ENCODE measurements at regions not wholly inside any gene's neighbourhood (a gene's known extent, or its start where the extent isn't known, plus 50 kb on each side); places are given as distances from the start of the nearest gene placed in this dataset.
"Not testable (repeated sequence)": the region's sequence is repeated elsewhere in the genome, so short reads cannot be mapped to it uniquely, and the experiment has no call there.

DNA sequence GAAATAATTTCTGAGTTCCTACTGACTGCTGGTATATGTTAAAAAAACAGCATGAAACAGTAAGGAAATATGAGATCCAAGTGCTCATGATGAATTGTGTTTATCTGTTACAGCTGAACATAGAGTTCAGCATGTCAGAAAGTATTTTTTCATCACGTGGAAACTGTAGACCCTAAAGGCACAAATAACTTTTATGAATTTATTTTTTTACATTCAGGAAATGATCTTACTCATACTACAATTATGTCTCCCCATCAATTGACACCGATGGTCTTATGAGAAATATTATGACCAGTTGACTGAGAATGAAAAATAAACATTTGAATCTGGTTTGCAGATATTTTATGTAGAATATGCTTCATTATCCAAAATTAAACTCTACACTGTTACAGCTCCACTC lies 283.1 kb upstream of the SPANXN4 start:
- ATAC-seq (no peak), DNase-seq (no peak)
- intact Hi-C loops (cut with DNase I): no loop called here

GRCh38 chrX:142733327-142733726 lies 292.4 kb upstream of the SPANXN4 start:
- DNase-seq (no peak), ATAC-seq (no peak)
- intact Hi-C loops (cut with DNase I): no loop called here

DNA sequence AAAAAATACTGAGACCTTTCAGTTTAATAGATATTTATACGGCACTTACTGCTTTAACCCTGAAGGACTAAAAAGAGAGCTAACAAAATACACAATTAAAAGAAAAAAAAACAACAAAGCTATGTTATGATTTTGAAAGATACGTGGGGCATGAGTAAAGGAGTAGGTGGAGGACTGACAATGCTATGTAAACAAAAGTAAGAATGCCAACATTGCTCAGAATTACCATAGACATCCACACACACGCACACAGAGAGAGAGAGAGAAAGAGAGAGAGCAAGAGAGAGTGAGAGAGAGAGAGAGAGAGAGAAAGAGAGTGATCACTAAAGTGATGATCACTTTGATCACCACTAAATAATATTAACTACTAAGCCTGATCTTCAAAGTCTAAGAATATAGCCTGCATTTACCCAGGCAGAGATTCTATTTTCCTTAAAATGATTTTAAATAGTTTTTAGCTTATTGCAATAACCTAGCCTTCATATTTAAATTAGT lies 313.9 kb upstream of the SPANXN4 start:
- no peak for ATAC-seq
- intact Hi-C loops (cut with DNase I): no loop called here

GRCh38 chrX:142702749-142703148 lies 323.0 kb upstream of the SPANXN4 start:
- ATAC-seq (no peak), DNase-seq (no peak)
- intact Hi-C loops (cut with DNase I): no loop called here

More for the DNA sequence above, 313.9 kb upstream of the SPANXN4 start:
- no peak for DNase-seq

- intact Hi-C loops (cut with DNase I): no loop called here
- DNase-seq (no peak), ATAC-seq (no peak)
These were observed 337.5 kb upstream of the SPANXN4 start for GRCh38 chrX:142688256-142688655.

DNA sequence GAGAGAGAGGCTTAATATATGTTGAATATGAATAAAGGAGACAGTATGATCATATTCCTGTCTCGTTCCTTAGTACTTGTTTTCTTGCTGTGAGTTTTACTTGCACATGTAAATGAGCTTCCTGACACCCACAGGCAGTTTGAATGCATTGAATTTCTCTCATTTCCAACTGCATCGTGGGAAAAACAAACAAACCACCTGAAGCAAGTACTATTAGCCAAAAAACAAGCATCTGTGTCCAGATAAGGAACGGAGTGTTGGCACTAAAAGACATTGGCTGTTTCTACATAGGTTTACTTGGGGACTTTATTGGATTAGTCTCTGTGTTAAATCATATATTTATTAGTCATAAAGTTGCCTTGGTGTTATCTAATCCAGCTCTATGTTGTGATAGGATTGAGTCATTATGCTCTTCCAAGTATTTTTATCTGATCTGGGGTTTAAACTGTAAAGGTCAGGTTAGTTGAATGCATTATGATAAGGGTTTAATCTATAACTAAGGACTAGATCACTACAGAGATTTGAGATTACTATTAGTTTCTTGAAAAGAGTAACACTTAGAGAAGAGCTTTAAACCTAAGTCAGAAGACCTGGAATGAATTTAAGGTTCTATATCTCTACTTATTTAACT lies 339.0 kb upstream of the SPANXN4 start:
- DNase-seq: no peak
- no peak for ATAC-seq
- intact Hi-C loops (cut with DNase I): no loop called here

- no peak for ATAC-seq
- intact Hi-C loops (cut with DNase I): no loop called here
- no peak for DNase-seq
These were observed 339.5 kb upstream of the SPANXN4 start for GRCh38 chrX:142686206-142686605.

GRCh38 chrX:142680038-142680437 lies 345.7 kb upstream of the SPANXN4 start:
- no peak for DNase-seq
- ATAC-seq: no peak
- intact Hi-C loops (cut with DNase I): no loop called here

DNA sequence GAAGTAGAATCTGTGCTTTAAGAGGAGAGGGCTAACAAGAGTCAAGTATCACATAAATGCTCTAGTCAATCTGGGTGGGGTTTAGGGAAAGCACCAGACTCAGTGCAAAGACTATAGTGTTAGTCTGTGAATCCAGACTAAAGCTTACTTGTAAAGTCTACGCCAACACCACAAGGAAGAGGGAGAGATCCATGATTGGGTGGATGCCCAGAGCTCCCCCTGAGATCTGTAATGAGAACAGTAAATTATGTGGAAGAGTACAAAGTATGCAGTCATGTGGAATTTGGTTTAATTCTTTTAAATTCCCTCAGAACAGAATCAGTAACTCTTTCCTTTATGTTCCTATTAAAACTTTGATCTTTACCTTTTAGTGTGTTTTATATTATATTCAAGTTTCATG lies 354.7 kb upstream of the SPANXN4 start:
- intact Hi-C loops (cut with DNase I): no loop called here
- ATAC-seq (no peak), DNase-seq (no peak)

GRCh38 chrX:142663330-142664095 lies 362.2 kb upstream of the SPANXN4 start:
- ATAC-seq: no peak
- no peak for DNase-seq
- intact Hi-C loops (cut with DNase I): no loop called here

DNA sequence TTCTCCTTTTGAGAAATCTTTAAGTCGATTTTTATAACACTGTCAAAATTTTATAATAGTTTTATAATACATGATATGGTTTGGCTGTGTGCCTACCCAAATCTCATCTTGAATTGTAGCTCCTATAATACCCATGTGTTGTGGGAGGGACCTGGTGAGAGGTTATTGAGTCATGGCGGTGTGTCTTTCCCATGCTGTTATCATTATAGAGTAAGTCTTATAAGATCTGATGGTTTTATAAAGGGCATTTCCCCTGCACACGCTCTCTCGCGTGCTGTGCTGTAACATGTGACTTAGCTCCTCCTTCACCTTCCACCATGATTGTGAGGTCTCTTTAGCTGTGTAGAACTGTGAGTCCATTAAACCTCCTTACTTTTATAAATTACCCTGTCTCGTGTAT lies 364.0 kb upstream of the SPANXN4 start:
- ATAC-seq (no peak), DNase-seq (no peak)
- intact Hi-C loops (cut with DNase I): no loop called here

- DNase-seq (no peak), ATAC-seq (no peak)
- intact Hi-C loops (cut with DNase I): no loop called here
These were observed 370.2 kb upstream of the SPANXN4 start for GRCh38 chrX:142655507-142655906.

GRCh38 chrX:142637206-142637605 lies 388.5 kb upstream of the SPANXN4 start:
- intact Hi-C loops (cut with DNase I): no loop called here
- DNase-seq: no peak
- ATAC-seq: no peak

DNA sequence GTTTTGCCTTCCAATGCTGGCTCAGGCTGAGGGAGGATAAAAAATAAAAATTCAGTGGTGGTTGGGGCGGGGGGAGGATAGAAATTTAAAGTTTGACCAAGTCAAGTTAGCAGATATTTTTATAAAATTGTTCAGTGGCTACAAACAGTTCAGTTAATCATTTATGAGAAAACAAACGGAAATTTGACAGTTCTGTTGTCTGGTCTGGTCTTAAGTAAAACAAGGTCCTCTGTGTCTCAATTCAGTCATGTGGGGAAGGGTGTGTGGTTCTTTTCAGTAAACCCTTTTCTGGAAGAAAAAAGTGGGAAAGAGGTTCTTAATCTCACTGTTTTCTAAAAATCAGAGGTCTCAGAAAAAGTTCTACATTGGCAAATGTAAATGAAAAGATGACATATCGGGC lies 409.1 kb upstream of the SPANXN4 start:
- intact Hi-C loops (cut with DNase I): no loop called here
- no peak for DNase-seq
- ATAC-seq: no peak

DNA sequence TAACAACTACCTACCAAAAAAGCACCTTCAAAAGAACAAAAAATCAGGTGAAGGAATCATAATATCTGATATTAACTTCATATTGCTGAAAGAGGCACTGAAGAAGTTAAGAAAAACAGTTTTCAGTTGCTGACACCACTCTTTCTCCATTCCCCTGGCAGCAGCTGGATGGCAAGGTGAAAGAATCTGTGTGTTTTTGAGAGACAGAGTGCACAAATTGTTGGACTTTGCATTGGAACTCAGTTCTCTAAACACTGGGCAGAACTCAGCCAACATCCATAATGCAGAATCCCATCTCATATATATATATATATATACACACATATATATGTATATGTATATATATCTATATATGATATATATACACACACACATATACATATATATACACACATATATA lies 408.3 kb upstream of the MAGEC2 start:
- DNase-seq: no peak
- intact Hi-C loops (cut with DNase I): no loop called here
- no peak for ATAC-seq

- ATAC-seq; intact Hi-C loops (cut with DNase I); DNase-seq: not testable (repeated sequence)
These were observed 401.5 kb upstream of the MAGEC2 start for GRCh38 chrX:142606629-142607028.

- ATAC-seq: peak in 1 of 2 donors; percentile 85
These were observed 396.7 kb upstream of the MAGEC2 start for GRCh38 chrX:142601792-142602191.

GRCh38 chrX:142593361-142593862 lies 388.3 kb upstream of the MAGEC2 start:
- no peak for ATAC-seq
- DNase-seq: no peak
- intact Hi-C loops (cut with DNase I): no loop called here

More at GRCh38 chrX:142601792-142602191, 396.7 kb upstream of the MAGEC2 start:
- DNase-seq: no peak
- intact Hi-C loops (cut with DNase I): no loop called here

- ATAC-seq: no peak
- DNase-seq: no peak
- intact Hi-C loops (cut with DNase I): no loop called here
These were observed 371.5 kb upstream of the MAGEC2 start for GRCh38 chrX:142576615-142577014.

- ATAC-seq: no peak
- no peak for DNase-seq
- intact Hi-C loops (cut with DNase I): no loop called here
These were observed 344.8 kb upstream of the MAGEC2 start for GRCh38 chrX:142549923-142550322.

- ATAC-seq: no peak
- intact Hi-C loops (cut with DNase I): no loop called here
- no peak for DNase-seq
These were observed 300.7 kb upstream of the MAGEC2 start for GRCh38 chrX:142505839-142506238.
